CD4-positive, alpha-beta T cell treated with Interferon gamma for 1 hour (primary cell): ENCODE measurements at regions not wholly inside any gene's neighbourhood (a gene's known extent, or its start where the extent isn't known, plus 50 kb on each side); places are given as distances from the start of the nearest gene placed in this dataset.
"Not testable (repeated sequence)": the region's sequence is repeated elsewhere in the genome, so short reads cannot be mapped to it uniquely, and the experiment has no call there.

Source experiments
- DNase-seq: peaks from one replicate; pipeline ENCODE4 v3.0.0-alpha.2; 2020

DNA sequence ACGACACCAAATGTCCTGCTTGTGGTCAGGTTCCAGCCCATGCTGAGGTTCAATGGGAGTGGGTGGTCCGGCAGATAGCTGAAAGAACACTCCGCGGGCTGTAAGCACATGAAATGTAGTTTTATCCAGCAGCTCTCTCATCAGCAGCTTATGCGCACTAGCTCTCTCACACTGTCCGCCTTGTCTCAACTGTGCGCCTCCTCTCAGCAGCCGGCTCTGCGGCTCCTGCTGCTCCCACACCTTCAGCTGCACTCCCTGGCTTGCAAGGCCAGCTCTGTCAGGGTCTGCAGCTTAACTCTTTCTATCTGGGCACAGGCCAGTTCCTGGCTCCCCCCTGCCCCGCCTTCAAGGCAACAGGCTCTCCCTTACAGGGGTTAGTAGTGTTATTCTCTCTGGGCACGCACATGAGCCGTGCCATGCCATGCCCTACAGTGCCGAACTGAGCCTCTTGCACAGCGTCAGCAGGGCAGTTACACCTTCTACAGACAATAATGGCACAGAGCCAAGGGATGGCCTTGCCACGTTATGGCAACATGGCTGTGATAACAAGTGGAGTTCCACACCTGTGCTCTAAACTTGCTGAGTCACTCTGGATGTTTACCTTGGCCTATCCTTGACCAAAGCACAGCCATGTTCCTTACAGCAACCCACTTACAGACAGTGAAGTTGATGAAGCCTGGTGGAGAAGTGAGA, 84.0 kb upstream of the LRFN2 start:
- no peak for DNase-seq

DNA sequence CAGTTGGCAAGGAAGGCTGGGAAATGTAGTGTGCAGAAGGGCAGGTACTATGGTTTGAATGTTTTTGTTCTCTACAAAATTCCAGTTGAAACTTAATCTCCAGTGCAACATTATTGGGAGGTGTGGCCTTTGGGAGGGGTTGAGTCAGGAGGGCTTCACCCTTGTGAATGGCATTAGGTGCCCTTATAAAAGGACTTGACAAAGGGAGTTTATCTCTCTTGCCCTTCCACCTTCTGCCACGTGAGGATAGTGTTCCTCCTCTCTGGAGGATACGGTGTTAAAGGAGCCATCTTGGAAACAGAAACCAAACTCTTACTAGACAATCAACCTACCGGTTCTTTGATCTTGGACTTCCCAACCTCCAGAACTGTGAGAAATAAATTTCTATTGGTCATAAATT, 82.2 kb upstream of the LRFN2 start:
- DNase-seq: no peak

DNA sequence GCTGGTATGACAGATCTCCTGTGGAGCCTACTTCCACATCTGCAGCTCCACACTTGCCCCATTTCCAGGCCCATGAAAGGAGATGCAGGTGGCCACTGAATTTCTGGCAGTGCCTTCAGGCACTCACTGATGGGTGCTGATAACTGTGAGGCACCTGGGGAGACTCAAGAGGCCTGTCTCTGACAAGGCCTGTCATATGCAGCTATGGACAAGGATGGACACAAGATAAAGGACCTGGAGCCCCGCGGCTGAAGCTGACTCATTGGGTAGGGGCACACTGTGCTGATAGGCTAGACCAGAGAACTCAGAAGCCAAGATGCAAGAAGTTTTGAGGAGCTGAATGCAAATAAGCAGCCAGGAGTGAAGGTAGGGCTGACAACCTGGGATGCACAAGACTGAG, 81.0 kb upstream of the LRFN2 start:
- DNase-seq: no peak

DNA sequence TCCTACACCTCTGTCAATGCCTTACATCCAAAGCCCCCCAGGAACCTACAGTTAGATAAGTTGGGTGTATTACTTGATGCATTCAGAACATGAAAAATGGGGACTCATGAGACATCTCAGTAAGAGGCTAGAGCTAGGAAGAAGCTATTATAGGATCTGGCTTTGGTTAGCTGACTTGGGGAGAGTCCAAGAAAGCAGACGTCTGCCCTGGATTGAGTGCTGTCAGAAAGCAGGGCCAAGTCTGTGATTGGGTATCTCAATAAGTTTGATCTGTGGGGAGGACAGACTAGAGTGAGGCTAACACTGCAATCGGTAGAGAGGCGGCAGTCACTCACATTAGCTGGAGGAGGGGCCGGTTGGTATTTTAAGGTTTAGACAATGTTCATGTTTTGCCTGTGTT, 79.4 kb upstream of the LRFN2 start:
- no peak for DNase-seq

DNA sequence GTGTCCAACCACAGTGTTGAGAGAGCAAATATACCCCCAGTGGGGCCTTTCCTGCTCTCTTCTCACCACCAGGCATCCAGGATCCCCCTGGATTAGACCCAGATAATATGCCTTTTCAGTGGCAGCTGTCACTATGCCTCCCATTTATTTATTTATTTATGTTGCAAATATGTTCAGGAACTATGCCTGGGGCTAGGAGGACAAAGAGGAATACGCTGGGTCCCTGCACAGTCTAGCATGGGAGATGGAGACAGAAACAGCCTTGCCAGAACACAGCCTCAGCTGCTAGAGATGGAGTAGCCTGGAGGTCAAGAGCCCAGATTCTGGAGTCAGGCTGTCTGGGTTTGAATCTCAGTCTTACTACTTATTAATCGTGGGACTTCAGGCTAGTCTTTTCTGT, 74.6 kb upstream of the LRFN2 start:
- no peak for DNase-seq

DNA sequence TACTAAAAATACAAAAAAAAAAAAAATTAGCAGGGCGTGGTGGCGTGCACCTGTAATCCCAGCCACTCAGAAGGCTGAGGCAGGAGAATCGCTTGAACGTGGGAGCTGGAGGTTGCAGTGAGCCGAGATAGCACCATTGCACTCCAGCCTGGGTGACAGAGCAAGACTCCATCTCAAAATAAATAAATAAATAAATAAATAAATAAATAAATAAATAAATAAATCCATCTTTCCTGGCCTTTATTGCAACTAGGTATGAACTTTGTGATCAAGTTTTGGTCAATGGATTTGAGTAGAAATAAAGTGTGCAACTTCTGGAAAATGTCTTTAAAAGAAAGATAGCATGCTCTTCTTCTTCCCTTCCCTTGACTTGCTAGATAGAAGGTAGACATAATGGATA, 69.6 kb upstream of the LRFN2 start:
- DNase-seq: not testable (repeated sequence)

DNA sequence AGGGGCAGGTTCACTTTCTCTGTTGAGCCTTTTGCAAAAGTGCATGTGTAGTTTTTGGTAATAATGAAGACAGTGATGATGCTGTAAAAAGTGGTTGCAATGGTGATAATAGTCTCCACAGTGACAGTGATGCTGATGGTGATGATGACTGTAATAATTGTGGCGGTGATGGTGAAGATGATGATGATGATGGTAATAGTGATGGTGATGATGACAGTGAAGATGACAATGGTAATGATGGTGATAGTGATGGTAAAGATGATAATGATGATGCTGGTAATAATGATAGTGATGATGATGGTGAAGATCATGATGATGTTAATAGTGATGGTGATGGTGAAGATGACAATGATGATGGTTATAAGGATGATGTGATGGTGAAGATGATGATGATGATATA, 67.7 kb upstream of the LRFN2 start:
- no peak for DNase-seq

DNA sequence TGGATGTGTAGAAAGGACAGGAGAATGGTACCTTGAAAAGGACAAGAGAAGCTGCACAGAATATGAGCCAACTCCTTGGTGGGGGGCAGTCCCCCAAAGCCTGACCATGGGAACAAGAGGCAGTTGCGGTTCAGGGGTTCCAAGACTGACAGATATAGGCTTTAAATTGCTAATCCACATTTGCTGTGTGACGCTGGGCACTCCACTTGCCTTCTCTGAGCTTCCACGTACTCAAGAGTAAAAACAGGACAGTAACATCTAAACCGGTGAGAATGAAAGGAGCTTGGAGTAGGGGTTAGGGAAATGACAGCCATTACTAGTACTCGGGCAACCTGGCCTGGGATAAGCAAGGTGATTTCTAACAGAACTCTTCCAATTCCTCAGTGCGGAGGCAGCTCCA, 57.9 kb upstream of the LRFN2 start:
- no peak for DNase-seq

DNA sequence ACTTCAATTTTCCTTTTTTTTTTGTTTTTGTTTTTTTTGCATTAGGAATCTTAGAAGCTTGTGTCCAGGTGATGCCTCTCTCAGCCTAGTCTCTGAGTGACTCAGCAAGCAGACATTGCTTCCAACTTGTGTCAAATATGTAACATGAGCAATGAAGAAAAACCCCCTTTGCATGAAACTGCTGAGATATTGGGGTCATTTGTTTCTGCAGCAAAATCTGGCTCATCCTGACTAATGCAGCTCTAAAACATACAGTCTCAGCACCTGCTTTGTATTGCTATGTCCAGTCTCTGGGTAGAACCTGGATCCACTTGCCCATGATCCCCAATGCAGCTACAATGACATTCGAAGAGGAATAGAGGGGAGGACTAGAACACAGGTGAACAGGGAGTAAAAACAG, 55.7 kb upstream of the LRFN2 start:
- DNase-seq: no peak

DNA sequence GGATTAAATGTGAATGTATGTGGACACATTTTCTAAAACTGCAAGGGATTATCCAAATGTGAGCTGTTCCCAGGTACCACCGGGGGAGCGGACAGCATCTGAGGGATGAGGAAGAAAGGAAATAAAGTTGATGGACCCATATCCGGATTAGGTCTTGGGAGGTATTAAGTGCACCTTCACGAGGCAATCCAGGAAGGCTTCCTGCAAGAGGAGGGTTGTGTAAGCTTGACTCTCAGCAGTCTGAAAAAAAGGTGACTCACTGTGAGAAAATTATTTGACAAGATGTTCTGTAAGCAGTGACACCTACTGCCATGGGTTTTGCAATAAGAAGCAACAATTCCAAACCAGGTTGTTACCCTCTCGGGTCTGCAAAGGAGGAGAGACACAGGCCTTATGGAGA, 55.0 kb upstream of the LRFN2 start:
- DNase-seq: no peak

DNA sequence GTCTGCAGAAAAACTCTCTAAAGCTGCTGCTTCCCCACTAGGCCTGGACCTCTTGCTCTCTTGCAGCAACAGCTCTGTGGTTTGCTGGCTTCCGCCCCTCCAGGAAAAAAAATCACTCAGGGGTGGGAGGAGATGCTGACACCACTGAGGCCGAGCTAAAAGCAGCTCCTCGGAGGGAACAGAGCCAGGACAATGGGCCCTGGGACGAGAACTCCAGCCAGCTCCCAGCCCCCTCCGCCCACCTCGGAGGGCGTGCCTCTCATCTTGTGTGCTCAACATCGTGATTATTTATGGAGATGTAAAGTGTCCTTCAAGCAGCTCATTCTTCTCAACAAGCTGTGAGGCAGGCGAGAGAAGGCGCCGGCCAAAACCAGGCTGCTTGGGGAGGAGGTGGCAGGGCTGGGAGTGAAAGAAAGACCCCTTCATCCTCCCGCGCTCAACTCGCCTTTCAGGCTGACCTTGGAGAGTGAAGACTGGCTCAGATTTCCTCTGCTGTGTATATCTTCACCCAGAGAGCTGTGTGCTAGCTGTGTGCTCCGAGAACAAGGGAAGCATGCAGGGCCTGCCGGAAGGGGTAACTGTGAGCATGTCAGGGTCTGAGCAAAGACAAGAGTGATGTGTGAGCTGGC, 53.5 kb upstream of the LRFN2 start:
- DNase-seq: no peak
